ENCODE measurements at regions not wholly inside any gene's neighbourhood (a gene's known extent, or its start where the extent isn't known, plus 50 kb on each side); places are given as distances from the start of the nearest gene placed in this dataset.

GRCh38 chr2:176432434-176432833, 163.2 kb downstream of the MTX2 start:
- Histone ChIP-seq H3K36me3 (replicated peaks in 1 of 2; ENCODE audit: control insufficient read depth in 1 of 2, insufficient read depth in 2 of 2, low read length in 2 of 2) (no peaks in the 10 kb centered on the region), H3K9ac (ENCODE audit: insufficient read depth, low read depth, low read length) (no peak overlapping the region), H3K27ac (ENCODE audit: extremely low read length, insufficient read depth, low read length) (no peak overlapping the region), H3K4me2 (ENCODE audit: low read depth, low read length) (no peak overlapping the region), H2AFZ (ENCODE audit: low read length) (no peak overlapping the region), H3K4me3 (replicated peaks in 1 of 3; ENCODE audit: insufficient read depth in 1 of 3, low read depth in 2 of 3, low read length in 3 of 3) (no peak overlapping the region), H4K20me1 (ENCODE audit: insufficient read depth, low read length) (no peaks in the 10 kb centered on the region), H3K9me3 (ENCODE audit: low read length) (no peaks in the 10 kb centered on the region), H3K79me2 (ENCODE audit: insufficient read depth, low read length) (no peaks in the 10 kb centered on the region), H3K27me3 (ENCODE audit: control insufficient read depth in 1 of 2, insufficient read depth in 2 of 2, low read length in 2 of 2) (no peaks in the 10 kb centered on the region; a peak in 2 of 5 replicates), H3K4me1 (ENCODE audit: insufficient read depth, low read length) (no peaks in the 10 kb centered on the region)
- intact Hi-C loops (cut with micrococcal nuclease; ENCODE audit: unreplicated experiment) = no loop called here
- no TSS peak for BruUV-seq (replicated peaks)
- TF ChIP-seq NFRKB (IDR thresholded peaks at IDR 0.05) (no peak), HOXA5 (CRISPR knock-in tag; IDR thresholded peaks at IDR 0.05) (no peak), ZNF431 (CRISPR knock-in tag; IDR thresholded peaks at IDR 0.05; ENCODE audit: borderline replicate concordance, low read depth) (no peak), SNRNP70 (IDR thresholded peaks at IDR 0.05; ENCODE audit: low read depth, low read length) (no peak), BRD4 (CRISPR knock-in tag; IDR thresholded peaks at IDR 0.05) (no peak), SETDB1 (CRISPR knock-in tag; IDR thresholded peaks at IDR 0.05; ENCODE audit: borderline replicate concordance) (no peak), MAFK (conservative IDR thresholded peaks at IDR 0.05 in 1 of 2, IDR thresholded peaks at IDR 0.05 in 1 of 2; ENCODE audit: low read length in 2 of 2) (no peak), NR2F6 (IDR thresholded peaks at IDR 0.05) (no peak), NR2F6 (CRISPR knock-in tag; IDR thresholded peaks at IDR 0.05) (no peak)
- ATAC-seq (no peak), FAIRE-seq (no peak), DNase-seq (ENCODE audit: low spot score) (no peak)
- POLR2A ChIA-PET = no interaction called here
- under 1% methylated on average over 2 of the region's 2 CpGs for whole genome bisulfite sequencing (ENCODE audit: low lambda C conversion rate)
- in situ Hi-C loops (cut with HindIII; ENCODE audit: extremely low pct_ligation_motif_present, low pct_unique_long_range_greater_than_20kb) = no loop called here
- CTCF ChIA-PET (ENCODE audit: low intra/inter-chr PET ratio, low total read pairs) = no interaction called here

- no peak overlapping the region for H3K4me2 ChIP-seq (ENCODE audit: low read depth, low read length)
- no peak for ATAC-seq
- intact Hi-C loops (cut with micrococcal nuclease; ENCODE audit: unreplicated experiment) = no loop called here
- H3K27me3 ChIP-seq (ENCODE audit: control insufficient read depth in 1 of 2, insufficient read depth in 2 of 2, low read length in 2 of 2) = peaks cover 0 to 4% of the 10 kb centered on the region in 2 experiments; a peak in 1 of 5 replicates
- no peaks in the 10 kb centered on the region for H3K36me3 ChIP-seq (replicated peaks in 1 of 2; ENCODE audit: control insufficient read depth in 1 of 2, insufficient read depth in 2 of 2, low read length in 2 of 2)
- no peak for FAIRE-seq
- H2AFZ ChIP-seq (ENCODE audit: low read length) = no peak overlapping the region
- no peak overlapping the region for H3K27ac ChIP-seq (ENCODE audit: extremely low read length, insufficient read depth, low read length)
- WGBS (ENCODE audit: low lambda C conversion rate) = 3% methylated on average over 3 of the region's 3 CpGs
- no peaks in the 10 kb centered on the region for H3K4me1 ChIP-seq (ENCODE audit: insufficient read depth, low read length)
- in situ Hi-C loops (cut with HindIII; ENCODE audit: extremely low pct_ligation_motif_present, low pct_unique_long_range_greater_than_20kb) = no loop called here
- H3K9ac ChIP-seq (ENCODE audit: insufficient read depth, low read depth, low read length) = no peak overlapping the region
- H4K20me1 ChIP-seq (ENCODE audit: insufficient read depth, low read length) = no peaks in the 10 kb centered on the region
- H3K4me3 ChIP-seq (replicated peaks in 1 of 3; ENCODE audit: insufficient read depth in 1 of 3, low read depth in 2 of 3, low read length in 3 of 3) = no peak overlapping the region
- no peak for DNase-seq (ENCODE audit: low spot score)
- H3K79me2 ChIP-seq (ENCODE audit: insufficient read depth, low read length) = no peaks in the 10 kb centered on the region
- H3K9me3 ChIP-seq (ENCODE audit: low read length) = no peaks in the 10 kb centered on the region
- no TSS peak for BruUV-seq (replicated peaks)
- no peak for TF ChIP-seq ZNF703 (CRISPR knock-in tag; IDR thresholded peaks at IDR 0.05; ENCODE audit: borderline replicate concordance)
- TF ChIP-seq POLR2G (IDR thresholded peaks at IDR 0.05; ENCODE audit: low read depth, low read length) = no peak
- no peak for TF ChIP-seq ZFP36 (IDR thresholded peaks at IDR 0.05; ENCODE audit: borderline replicate concordance, low read depth, low read length, partially characterized antibody)
- TF ChIP-seq MAX (IDR thresholded peaks at IDR 0.05) = no peak
- no peak for TF ChIP-seq CBX1 (IDR thresholded peaks at IDR 0.05; ENCODE audit: low read depth)
- TF ChIP-seq U2AF2 (IDR thresholded peaks at IDR 0.05; ENCODE audit: low read depth, low read length) = no peak
- ChIA-PET CTCF (ENCODE audit: low intra/inter-chr PET ratio, low total read pairs) (no interaction called here), POLR2A (no interaction called here)
These were observed 166.5 kb downstream of the MTX2 start for GRCh38 chr2:176435729-176436128.

Measured in HepG2 (cell line).